ENCODE measurements at regions not wholly inside any gene's neighbourhood (a gene's known extent, or its start where the extent isn't known, plus 50 kb on each side); places are given as distances from the start of the nearest gene placed in this dataset.
A peak's percentile ranks its signal among the peaks of the same experiment; 100 is the strongest.

DNA sequence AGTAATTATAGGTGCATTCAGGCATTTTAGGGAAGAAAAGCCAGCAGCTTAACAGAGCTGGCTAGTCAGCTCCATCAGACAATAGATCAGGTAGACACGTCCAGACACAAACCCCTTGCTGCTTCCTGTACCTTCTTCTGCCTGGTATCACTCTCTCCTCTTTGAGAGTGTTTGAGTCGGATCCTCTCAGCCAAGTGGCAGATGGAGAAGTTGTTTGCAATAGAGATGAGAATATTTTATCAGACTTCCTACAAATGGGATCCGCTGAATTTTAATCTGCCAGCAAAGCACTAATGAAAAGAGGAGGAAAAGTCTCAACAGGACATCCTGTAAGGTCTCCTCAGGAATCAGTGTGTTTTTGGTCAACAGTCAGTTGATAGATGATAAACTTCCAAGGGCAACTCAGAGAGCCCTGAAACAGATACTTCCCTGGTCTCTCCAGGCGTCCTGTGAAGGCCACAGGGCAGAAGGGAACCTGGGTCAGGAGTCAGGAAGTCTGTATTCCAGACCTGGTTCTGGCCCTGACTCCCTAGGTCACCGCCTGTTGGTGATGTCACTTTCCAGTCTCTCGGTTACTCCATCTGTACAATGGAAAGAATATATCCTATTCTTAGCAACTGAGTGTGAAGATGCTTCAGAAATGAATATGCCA, 62.1 kb upstream of the PROX1 start:
- H3K9me3 ChIP-seq (ENCODE audit: control insufficient read depth, low read depth, low read length) = no peaks in the 10 kb centered on the region
- H2AFZ ChIP-seq (ENCODE audit: control insufficient read depth, low read length) = peak overlapping the region; percentile 42
- TF ChIP-seq, protein P1, sequence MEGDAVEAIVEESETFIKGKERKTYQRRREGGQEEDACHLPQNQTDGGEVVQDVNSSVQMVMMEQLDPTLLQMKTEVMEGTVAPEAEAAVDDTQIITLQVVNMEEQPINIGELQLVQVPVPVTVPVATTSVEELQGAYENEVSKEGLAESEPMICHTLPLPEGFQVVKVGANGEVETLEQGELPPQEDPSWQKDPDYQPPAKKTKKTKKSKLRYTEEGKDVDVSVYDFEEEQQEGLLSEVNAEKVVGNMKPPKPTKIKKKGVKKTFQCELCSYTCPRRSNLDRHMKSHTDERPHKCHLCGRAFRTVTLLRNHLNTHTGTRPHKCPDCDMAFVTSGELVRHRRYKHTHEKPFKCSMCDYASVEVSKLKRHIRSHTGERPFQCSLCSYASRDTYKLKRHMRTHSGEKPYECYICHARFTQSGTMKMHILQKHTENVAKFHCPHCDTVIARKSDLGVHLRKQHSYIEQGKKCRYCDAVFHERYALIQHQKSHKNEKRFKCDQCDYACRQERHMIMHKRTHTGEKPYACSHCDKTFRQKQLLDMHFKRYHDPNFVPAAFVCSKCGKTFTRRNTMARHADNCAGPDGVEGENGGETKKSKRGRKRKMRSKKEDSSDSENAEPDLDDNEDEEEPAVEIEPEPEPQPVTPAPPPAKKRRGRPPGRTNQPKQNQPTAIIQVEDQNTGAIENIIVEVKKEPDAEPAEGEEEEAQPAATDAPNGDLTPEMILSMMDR (optimal IDR thresholded peaks at IDR 0.05 in 1 of 3, IDR thresholded peaks at IDR 0.05 in 1 of 3, conservative IDR thresholded peaks at IDR 0.05 in 1 of 3; ENCODE audit: extremely low read depth in 1 of 3, insufficient read depth in 2 of 3, low read length in 3 of 3) = no peak
- TF ChIP-seq EZH2 (IDR thresholded peaks at IDR 0.05; ENCODE audit: low read length) = no peak
- H3K9me1 ChIP-seq (ENCODE audit: control insufficient read depth, extremely low read depth, insufficient read depth, low read length) = no peaks in the 10 kb centered on the region
- no peak overlapping the region for H3K4me3 ChIP-seq (ENCODE audit: control insufficient read depth in 2 of 3, extremely low read depth in 1 of 3, insufficient read depth in 2 of 3, low read depth in 1 of 3, low read length in 3 of 3)
- H3K79me2 ChIP-seq (ENCODE audit: control insufficient read depth, insufficient read depth, low read length) = no peaks in the 10 kb centered on the region
- peaks cover 7% of the 10 kb centered on the region for H3K4me1 ChIP-seq (ENCODE audit: control insufficient read depth, extremely low read depth, insufficient read depth, low read length)
- H3K4me2 ChIP-seq (ENCODE audit: control insufficient read depth, extremely low read depth, insufficient read depth, low read depth, low read length) = no peak overlapping the region
- peak; percentile 51 for FAIRE-seq
- DNase-seq (ENCODE audit: low read depth, low spot score) = no peak
- H3K9ac ChIP-seq (ENCODE audit: control insufficient read depth, extremely low read depth, insufficient read depth, low read length) = no peak overlapping the region
- H3K27ac ChIP-seq (ENCODE audit: control insufficient read depth, insufficient read depth, low read length) = no peak overlapping the region
- no peaks in the 10 kb centered on the region for H3K36me3 ChIP-seq (ENCODE audit: control insufficient read depth in 2 of 2, extremely low read depth in 1 of 2, insufficient read depth in 2 of 2, low read length in 2 of 2)
- peaks cover 3% of the 10 kb centered on the region for H3K27me3 ChIP-seq (ENCODE audit: control insufficient read depth, extremely low read depth, insufficient read depth, low read length)
- dilution Hi-C loops (cut with MboI; ENCODE audit: extremely low pct_ligation_motif_present, low sequenced_read_pairs) = no loop called here
- no peaks in the 10 kb centered on the region for H4K20me1 ChIP-seq (ENCODE audit: control insufficient read depth, extremely low read depth, insufficient read depth, low read length)

DNA sequence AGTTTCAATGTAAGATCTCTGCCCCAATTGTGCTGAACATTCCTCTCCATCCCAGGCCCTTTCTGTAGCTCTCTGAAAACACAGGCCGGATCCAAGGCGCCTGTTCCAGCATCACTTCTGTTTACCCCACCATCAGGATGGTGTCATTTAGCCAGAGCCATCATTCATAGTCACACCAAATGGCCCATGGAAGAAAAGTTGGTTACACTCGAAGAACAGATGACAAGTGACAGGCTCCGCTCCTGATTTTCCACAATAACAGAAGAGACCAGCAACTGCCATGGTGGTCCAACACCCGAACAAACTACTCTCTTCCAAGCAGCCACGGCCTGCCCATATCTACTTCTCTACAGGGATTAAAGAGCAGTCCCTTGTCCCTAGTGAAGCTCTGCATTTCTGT, 59.9 kb upstream of the PROX1 start:
- dilution Hi-C loops (cut with MboI; ENCODE audit: extremely low pct_ligation_motif_present, low sequenced_read_pairs) = no loop called here
- Histone ChIP-seq H3K27me3 (ENCODE audit: control insufficient read depth, extremely low read depth, insufficient read depth, low read length) (peaks cover 15% of the 10 kb centered on the region), H3K9me1 (ENCODE audit: control insufficient read depth, extremely low read depth, insufficient read depth, low read length) (no peaks in the 10 kb centered on the region), H3K4me2 (ENCODE audit: control insufficient read depth, extremely low read depth, insufficient read depth, low read depth, low read length) (no peak overlapping the region), H3K27ac (ENCODE audit: control insufficient read depth, insufficient read depth, low read length) (no peak overlapping the region), H3K9ac (ENCODE audit: control insufficient read depth, extremely low read depth, insufficient read depth, low read length) (no peak overlapping the region), H4K20me1 (ENCODE audit: control insufficient read depth, extremely low read depth, insufficient read depth, low read length) (no peaks in the 10 kb centered on the region), H2AFZ (ENCODE audit: control insufficient read depth, low read length) (no peak overlapping the region), H3K79me2 (ENCODE audit: control insufficient read depth, insufficient read depth, low read length) (no peaks in the 10 kb centered on the region), H3K4me3 (ENCODE audit: control insufficient read depth in 2 of 3, extremely low read depth in 1 of 3, insufficient read depth in 2 of 3, low read depth in 1 of 3, low read length in 3 of 3) (no peak overlapping the region), H3K36me3 (ENCODE audit: control insufficient read depth in 2 of 2, extremely low read depth in 1 of 2, insufficient read depth in 2 of 2, low read length in 2 of 2) (no peaks in the 10 kb centered on the region), H3K9me3 (ENCODE audit: control insufficient read depth, low read depth, low read length) (no peaks in the 10 kb centered on the region), H3K4me1 (ENCODE audit: control insufficient read depth, extremely low read depth, insufficient read depth, low read length) (peaks cover 7% of the 10 kb centered on the region)
- FAIRE-seq (no peak), DNase-seq (ENCODE audit: low read depth, low spot score) (no peak)
- TF ChIP-seq, protein P1 (optimal IDR thresholded peaks at IDR 0.05 in 1 of 3, IDR thresholded peaks at IDR 0.05 in 1 of 3, conservative IDR thresholded peaks at IDR 0.05 in 1 of 3; ENCODE audit: extremely low read depth in 1 of 3, insufficient read depth in 2 of 3, low read length in 3 of 3) = no peak
- TF ChIP-seq EZH2 (IDR thresholded peaks at IDR 0.05; ENCODE audit: low read length) = no peak
